GM12892 (cell line): ENCODE measurements at regions not wholly inside any gene's neighbourhood (a gene's known extent, or its start where the extent isn't known, plus 50 kb on each side); places are given as distances from the start of the nearest gene placed in this dataset.

ENCODE experiments used
- POLR2A ChIP-seq: IDR thresholded peaks from 2 replicates; pipeline ENCODE4 v1.6.1; 2011; ENCODE audit warnings: low read depth, low read length, control low read depth
- POLR2AphosphoS5 ChIP-seq: IDR thresholded peaks from 2 replicates; pipeline ENCODE4 v1.6.1; 2011; ENCODE audit warnings: low read depth, low read length, control low read depth
- TAF1 ChIP-seq: IDR thresholded peaks from 2 replicates; pipeline ENCODE4 v1.6.1; 2011; ENCODE audit warnings: low read depth, mild to moderate bottlenecking, control low read depth, low read length, borderline replicate concordance

GRCh38 chr14:53520078-53520928 lies 367.2 kb upstream of the DDHD1 start:
- no peak for TF ChIP-seq POLR2A
- no peak for TF ChIP-seq POLR2AphosphoS5
- TF ChIP-seq TAF1: no peak
